ENCODE measurements at regions not wholly inside any gene's neighbourhood (a gene's known extent, or its start where the extent isn't known, plus 50 kb on each side); places are given as distances from the start of the nearest gene placed in this dataset.

DNA sequence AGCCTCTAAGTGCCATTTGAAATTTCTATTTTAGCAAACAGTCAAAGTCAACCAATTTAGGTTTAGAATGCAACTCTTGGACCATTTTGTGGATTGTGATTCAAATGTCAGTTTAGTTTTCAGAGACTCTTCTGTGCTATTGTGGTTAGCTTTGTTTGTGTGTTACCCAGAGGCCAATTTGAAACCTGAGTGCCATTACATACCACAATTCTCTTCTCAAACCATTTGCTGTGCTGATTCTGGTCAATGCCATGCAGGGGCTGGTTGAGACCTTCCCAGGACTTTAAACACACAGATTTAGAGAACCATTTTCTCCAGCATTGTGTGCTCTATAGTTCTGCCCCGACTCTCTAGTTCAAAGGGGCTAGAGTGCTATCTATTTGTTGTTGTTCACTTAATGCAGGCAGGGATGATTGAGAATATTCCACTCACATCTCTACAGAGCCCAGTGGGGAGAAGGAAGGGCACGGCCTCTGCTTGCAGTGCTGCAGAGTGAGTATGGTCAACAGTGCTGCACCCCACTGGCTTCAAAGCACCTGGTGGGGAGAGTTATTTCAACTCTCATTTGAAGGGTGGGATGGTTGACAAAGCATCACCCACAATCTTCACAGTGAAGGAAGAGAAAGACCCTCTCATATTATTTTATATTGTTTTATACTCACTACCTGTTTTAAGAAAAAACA lies 738.2 kb downstream of the COL12A1 start:
- TF ChIP-seq, protein P1, sequence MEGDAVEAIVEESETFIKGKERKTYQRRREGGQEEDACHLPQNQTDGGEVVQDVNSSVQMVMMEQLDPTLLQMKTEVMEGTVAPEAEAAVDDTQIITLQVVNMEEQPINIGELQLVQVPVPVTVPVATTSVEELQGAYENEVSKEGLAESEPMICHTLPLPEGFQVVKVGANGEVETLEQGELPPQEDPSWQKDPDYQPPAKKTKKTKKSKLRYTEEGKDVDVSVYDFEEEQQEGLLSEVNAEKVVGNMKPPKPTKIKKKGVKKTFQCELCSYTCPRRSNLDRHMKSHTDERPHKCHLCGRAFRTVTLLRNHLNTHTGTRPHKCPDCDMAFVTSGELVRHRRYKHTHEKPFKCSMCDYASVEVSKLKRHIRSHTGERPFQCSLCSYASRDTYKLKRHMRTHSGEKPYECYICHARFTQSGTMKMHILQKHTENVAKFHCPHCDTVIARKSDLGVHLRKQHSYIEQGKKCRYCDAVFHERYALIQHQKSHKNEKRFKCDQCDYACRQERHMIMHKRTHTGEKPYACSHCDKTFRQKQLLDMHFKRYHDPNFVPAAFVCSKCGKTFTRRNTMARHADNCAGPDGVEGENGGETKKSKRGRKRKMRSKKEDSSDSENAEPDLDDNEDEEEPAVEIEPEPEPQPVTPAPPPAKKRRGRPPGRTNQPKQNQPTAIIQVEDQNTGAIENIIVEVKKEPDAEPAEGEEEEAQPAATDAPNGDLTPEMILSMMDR (IDR thresholded peaks at IDR 0.05; ENCODE audit: low read depth, low read length, poor library complexity, severe bottlenecking) = no peak
- no peak for TF ChIP-seq EZH2phosphoT487 (IDR thresholded peaks at IDR 0.05; ENCODE audit: borderline replicate concordance, low read length)
